Activated T-cell treated with anti-CD3 and anti-CD28 coated beads, Interleukin-2, amount 50 U/mL, for 4 hours (primary cell): ENCODE measurements at regions not wholly inside any gene's neighbourhood (a gene's known extent, or its start where the extent isn't known, plus 50 kb on each side); places are given as distances from the start of the nearest gene placed in this dataset.
A peak's percentile ranks its signal among the peaks of the same experiment; 100 is the strongest.
"Not testable (repeated sequence)": the region's sequence is repeated elsewhere in the genome, so short reads cannot be mapped to it uniquely, and the experiment has no call there.

Experiments used
- ATAC-seq, 2 donors: fragments of 200-7000 bp; cut with Tn5 transposase; one replicate each; pipeline ENCODE4 v1.10.0; 2021
- DNase-seq: peaks from one replicate; pipeline ENCODE4 v3.0.0-alpha.2; 2020
- H3K27me3 Mint-ChIP-seq: one replicate; pipeline ENCODE4 v1.8.0; 2021; ENCODE audit warnings: low read depth, mixed read lengths
- H3K36me3 Mint-ChIP-seq: one replicate; pipeline ENCODE4 v1.8.0; 2022; ENCODE audit warnings: mixed read lengths; ENCODE audit not compliant: insufficient read depth
- H3K4me1 Mint-ChIP-seq: one replicate; pipeline ENCODE4 v1.8.0; 2021; ENCODE audit warnings: low read depth, mixed read lengths
- H3K4me3 Mint-ChIP-seq: one replicate; pipeline ENCODE4 v1.8.0; 2021; ENCODE audit warnings: mild to moderate bottlenecking, moderate library complexity, mixed read lengths
- H3K9me3 Mint-ChIP-seq: one replicate; pipeline ENCODE4 v1.8.0; 2021; ENCODE audit warnings: mixed read lengths

DNA sequence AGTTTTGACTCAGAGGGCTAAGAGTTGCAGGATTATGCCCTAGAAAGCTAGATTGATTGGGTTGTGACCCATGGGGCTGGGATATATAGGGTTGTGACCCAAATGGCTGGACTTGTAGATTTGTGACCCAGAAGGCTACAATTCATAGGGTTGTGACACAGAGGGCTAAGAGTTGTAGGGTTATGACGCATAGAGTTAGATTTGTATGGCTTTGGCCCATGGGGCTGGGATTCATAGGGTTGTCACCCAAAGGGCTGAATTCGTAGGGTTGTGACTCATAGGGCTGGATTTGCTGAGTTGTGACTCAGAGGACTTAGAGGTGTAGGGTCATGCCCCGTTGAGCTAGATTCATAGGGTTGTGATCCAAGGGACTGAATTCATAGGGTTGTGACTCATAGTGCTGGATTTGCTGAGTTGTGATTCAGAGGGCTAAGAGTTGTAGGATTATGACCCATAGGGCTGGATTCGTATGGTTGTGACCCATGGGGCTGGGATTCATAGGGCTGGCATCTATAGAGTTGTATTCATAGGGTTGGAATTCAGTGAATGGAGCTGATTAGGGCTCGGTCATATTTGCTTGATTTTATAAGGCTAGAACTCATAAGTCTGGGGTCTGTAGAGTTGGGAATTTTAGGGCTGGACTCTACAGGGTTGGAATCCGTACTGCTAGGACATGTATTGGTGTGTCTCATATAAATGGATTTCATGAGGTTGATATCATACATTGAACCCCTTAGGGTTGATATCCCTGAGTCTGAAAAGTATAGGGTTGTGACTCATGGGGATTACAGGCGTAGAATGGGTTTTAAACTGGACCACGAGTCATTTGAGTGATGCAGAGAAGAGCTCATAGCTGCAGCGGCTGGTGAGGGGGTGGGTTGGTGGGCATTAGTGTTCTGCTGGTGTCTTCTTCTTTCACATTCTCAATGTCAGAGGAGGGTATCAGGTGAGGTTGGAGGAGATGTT lies 125.7 kb downstream of the CRLF2 start:
- DNase-seq = no peak

DNA sequence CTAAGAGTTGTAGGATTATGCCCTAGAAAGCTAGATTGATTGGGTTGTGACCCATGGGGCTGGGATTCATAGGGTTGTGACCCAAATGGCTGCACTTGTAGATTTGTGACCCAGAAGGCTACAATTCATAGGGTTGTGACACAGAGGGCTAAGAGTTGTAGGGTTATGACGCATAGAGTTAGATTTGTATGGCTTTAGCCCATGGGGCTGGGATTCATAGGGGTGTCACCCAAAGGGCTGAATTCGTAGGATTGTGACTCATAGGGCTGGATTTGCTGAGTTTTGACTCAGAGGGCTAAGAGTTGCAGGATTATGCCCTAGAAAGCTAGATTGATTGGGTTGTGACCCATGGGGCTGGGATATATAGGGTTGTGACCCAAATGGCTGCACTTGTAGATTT lies 126.6 kb downstream of the CRLF2 start:
- H3K36me3 Mint-ChIP-seq, H3K27me3 Mint-ChIP-seq, H3K4me3 Mint-ChIP-seq, DNase-seq, H3K4me1 Mint-ChIP-seq, ATAC-seq: not testable (repeated sequence)
- H3K9me3 Mint-ChIP-seq = peaks cover 31% of the 10 kb centered on the region

More for the DNA sequence above, 125.7 kb downstream of the CRLF2 start:
- Mint-ChIP-seq H3K36me3 (peaks cover 2% of the 10 kb centered on the region), H3K4me3 (no peak overlapping the region), H3K9me3 (peaks cover 31% of the 10 kb centered on the region), H3K4me1 (no peaks in the 10 kb centered on the region), H3K27me3 (peaks cover 5% of the 10 kb centered on the region)
- peak; percentile 38 to 66 for ATAC-seq

DNA sequence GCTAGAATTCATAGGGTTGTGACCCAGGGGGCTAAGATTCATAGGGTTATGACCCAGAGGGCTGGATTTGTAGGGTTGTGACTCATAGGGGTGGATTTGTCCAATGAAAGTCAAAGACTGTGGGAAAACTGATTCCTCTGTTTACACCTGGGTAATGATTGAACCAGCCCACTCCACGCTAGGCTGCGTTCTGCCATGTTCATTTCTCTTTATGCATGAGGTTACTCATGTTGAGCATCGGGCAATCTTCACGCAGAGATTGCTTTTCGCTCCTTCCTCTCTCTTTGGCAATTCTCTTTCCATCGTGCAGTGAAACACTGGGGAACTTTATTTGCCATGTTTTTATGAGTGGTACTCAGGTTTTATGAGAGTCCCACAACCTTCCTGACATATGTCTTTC lies 127.8 kb downstream of the CRLF2 start:
- DNase-seq (no peak), ATAC-seq (no peak)
- H3K36me3 Mint-ChIP-seq = peaks cover 2% of the 10 kb centered on the region
- peaks cover 9% of the 10 kb centered on the region for H3K27me3 Mint-ChIP-seq
- no peaks in the 10 kb centered on the region for H3K4me1 Mint-ChIP-seq
- H3K4me3 Mint-ChIP-seq = no peak overlapping the region
- H3K9me3 Mint-ChIP-seq = peaks cover 31% of the 10 kb centered on the region

DNA sequence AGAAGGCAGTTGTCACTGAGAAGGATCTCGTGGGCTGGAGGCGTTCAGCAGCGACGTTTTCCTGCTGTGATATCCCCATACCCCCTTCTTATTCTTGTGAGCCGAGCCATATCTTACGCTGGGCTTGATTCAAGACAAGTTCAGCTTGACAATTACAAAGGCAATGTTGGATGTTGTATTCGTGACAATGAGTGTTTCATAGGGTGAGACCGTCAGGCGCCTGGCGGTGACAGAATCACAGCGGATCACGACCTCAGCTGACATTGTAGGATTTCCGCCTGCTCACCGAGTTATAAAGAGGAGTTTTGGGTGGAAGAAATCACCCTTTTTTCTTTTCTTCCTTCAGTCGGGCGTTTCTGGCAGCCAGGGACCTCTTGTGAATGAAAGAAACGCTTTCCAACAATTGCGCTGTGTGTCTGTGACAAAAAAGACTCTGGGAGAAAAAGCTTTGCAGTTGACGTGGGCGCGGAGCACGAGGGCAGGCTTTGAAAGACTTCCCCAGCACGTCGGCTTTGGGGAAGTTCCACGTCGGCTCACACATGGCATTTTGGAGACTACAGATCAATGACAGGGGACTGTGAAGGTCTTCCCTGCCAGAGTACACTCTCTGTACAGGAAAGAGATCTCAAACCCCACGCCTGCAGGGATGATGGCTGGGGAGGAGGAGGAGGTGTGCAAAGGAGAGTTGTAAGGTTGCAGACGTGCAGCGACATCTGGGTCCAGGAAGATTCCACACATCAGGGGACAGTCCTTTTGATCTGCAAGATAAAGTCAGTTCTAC lies 135.4 kb downstream of the CRLF2 start:
- Mint-ChIP-seq H3K4me1 (peaks cover 5% of the 10 kb centered on the region), H3K4me3 (peak overlapping the region; percentile 9), H3K27me3 (peaks cover 26% of the 10 kb centered on the region), H3K9me3 (peaks cover 13% of the 10 kb centered on the region), H3K36me3 (no peaks in the 10 kb centered on the region)
- ATAC-seq = no peak
- DNase-seq = no peak

DNA sequence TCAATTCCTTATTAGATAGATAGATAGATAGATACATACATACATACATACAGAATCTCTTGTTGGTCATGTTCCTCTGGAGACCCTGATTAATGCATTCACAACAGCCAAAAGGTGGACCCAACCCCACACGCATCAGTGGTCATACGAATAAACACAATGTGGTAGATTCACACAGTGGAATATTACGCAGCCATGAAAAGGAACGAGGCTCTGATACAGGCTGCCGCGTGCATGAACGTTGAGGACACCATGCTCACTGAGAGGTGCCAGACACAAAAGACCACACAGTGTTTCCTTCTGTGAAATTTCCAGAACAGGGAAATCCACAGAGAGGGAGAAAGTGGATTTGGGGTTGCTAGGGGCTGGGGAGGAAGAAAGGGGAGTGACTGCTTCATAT lies 136.7 kb downstream of the CRLF2 start:
- H3K4me3 Mint-ChIP-seq = no peak overlapping the region
- H3K36me3 Mint-ChIP-seq = no peaks in the 10 kb centered on the region
- ATAC-seq = no peak

DNA sequence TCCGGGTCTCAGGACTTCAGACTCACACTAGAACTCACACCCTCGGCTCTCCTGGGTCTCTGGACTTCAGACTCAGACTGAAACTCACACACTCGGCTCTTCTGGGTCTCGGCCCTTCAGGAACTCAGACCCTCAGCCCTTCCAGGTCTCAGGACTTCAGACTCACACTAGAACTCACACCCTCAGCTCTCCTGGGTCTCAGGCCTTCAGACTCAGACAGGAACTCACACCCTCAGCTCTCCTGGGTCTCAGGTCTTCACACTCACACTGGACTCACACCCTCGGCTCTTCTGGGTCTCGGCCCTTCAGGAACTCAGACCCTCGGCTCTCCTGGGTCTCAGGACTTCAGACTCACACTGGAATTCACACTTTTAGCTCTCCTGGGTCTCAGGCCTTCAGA lies 137.3 kb downstream of the CRLF2 start:
- no peak for DNase-seq
- Mint-ChIP-seq H3K9me3 (peaks cover 13% of the 10 kb centered on the region), H3K4me1 (peaks cover 5% of the 10 kb centered on the region), H3K27me3 (peaks cover 22% of the 10 kb centered on the region), H3K36me3 (no peaks in the 10 kb centered on the region), H3K4me3 (no peak overlapping the region)
- ATAC-seq = no peak

More for the DNA sequence above, 136.7 kb downstream of the CRLF2 start:
- peaks cover 26% of the 10 kb centered on the region for H3K27me3 Mint-ChIP-seq
- peaks cover 13% of the 10 kb centered on the region for H3K9me3 Mint-ChIP-seq
- no peak for DNase-seq
- H3K4me1 Mint-ChIP-seq = peaks cover 5% of the 10 kb centered on the region

GRCh38 chrX:1074755-1075154 lies 137.7 kb downstream of the CRLF2 start:
- no peak for ATAC-seq
- H3K4me1 Mint-ChIP-seq = peaks cover 5% of the 10 kb centered on the region
- H3K9me3 Mint-ChIP-seq = peaks cover 13% of the 10 kb centered on the region

DNA sequence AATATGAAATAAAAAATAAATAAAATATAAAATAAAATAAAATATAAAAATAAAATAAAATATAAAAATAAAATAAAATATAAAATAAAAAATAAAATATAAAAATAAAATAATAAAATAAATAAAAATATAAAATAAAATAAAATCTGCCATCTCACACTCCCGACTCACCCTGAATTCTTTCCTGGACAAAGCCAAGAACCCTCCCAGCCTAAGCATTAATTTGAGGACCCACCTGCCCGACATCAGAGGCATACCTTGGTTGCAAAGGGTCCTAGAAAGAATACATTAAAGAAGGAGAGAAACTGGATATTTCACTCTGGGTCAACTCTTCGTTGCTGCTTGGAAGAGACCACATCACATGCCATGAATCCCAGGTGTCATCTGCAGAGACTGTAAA lies 138.3 kb downstream of the CRLF2 start:
- Mint-ChIP-seq H3K4me1 (peaks cover 5% of the 10 kb centered on the region), H3K27me3 (peaks cover 21% of the 10 kb centered on the region), H3K4me3 (no peak overlapping the region), H3K9me3 (peaks cover 13% of the 10 kb centered on the region), H3K36me3 (no peaks in the 10 kb centered on the region)
- DNase-seq = no peak
- ATAC-seq = no peak

More at GRCh38 chrX:1074755-1075154, 137.7 kb downstream of the CRLF2 start:
- H3K36me3 Mint-ChIP-seq = no peaks in the 10 kb centered on the region
- peaks cover 22% of the 10 kb centered on the region for H3K27me3 Mint-ChIP-seq
- DNase-seq = no peak
- H3K4me3 Mint-ChIP-seq = no peak overlapping the region

- Mint-ChIP-seq H3K27me3 (peaks cover 17% of the 10 kb centered on the region), H3K36me3 (no peaks in the 10 kb centered on the region), H3K4me3 (no peak overlapping the region), H3K4me1 (peaks cover 5% of the 10 kb centered on the region), H3K9me3 (peaks cover 13% of the 10 kb centered on the region)
- ATAC-seq = no peak
- DNase-seq = no peak
Measured at GRCh38 chrX:1072637-1073377, 139.6 kb downstream of the CRLF2 start.

DNA sequence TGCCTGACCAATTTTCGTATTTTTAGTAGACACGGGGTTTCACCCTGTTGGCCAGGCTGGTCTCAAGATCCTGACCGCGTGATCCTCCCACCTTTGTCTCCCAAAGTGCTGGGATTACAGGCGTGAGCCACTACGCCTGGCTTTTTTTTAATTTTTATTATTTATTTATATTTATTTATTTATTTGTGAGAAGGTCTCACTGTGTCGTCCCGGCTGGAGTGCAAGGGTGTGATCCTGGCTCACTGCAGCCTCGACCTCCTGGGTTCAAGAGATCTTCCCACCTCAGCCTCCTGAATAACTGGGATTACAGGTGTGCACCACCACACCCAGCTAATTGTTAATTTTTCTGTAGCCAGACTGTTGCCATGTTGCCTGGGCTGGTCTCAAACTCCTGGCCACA lies 141.1 kb downstream of the CRLF2 start:
- ATAC-seq (no peak), DNase-seq (no peak)
- Mint-ChIP-seq H3K4me1 (no peaks in the 10 kb centered on the region), H3K9me3 (peaks cover 13% of the 10 kb centered on the region), H3K27me3 (peaks cover 11% of the 10 kb centered on the region), H3K36me3 (no peaks in the 10 kb centered on the region), H3K4me3 (no peak overlapping the region)

DNA sequence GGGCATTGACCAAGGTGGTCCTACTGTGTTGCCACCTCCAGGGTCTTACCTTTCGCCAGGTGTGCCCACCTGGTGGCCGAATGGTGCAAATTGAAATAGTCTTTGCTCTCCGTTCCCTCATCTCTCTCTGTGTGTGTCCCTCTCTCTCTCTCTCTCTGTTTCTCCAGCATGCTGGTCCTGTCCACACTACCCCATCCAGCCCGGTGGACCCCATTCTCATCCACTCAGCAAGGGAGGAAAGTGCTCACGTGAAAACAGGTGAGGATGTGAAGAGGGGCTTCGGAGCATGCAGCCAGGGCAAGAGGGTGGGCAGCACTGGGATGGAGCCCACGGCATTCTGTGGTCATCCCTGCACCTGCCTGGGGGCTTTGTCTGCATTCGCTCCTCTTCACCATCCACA lies 150.1 kb downstream of the CRLF2 start:
- Mint-ChIP-seq H3K4me3 (no peak overlapping the region), H3K36me3 (no peaks in the 10 kb centered on the region), H3K9me3 (peaks cover 28% of the 10 kb centered on the region), H3K4me1 (no peaks in the 10 kb centered on the region), H3K27me3 (peaks cover 2% of the 10 kb centered on the region)
- DNase-seq = no peak
- no peak for ATAC-seq

- H3K9me3 Mint-ChIP-seq = peaks cover 28% of the 10 kb centered on the region
- H3K4me1 Mint-ChIP-seq = no peaks in the 10 kb centered on the region
- ATAC-seq (no peak), DNase-seq (no peak)
- H3K4me3 Mint-ChIP-seq = no peak overlapping the region
- no peaks in the 10 kb centered on the region for H3K36me3 Mint-ChIP-seq
- peaks cover 2% of the 10 kb centered on the region for H3K27me3 Mint-ChIP-seq
Measured at GRCh38 chrX:1060562-1060960, 151.9 kb downstream of the CRLF2 start.

DNA sequence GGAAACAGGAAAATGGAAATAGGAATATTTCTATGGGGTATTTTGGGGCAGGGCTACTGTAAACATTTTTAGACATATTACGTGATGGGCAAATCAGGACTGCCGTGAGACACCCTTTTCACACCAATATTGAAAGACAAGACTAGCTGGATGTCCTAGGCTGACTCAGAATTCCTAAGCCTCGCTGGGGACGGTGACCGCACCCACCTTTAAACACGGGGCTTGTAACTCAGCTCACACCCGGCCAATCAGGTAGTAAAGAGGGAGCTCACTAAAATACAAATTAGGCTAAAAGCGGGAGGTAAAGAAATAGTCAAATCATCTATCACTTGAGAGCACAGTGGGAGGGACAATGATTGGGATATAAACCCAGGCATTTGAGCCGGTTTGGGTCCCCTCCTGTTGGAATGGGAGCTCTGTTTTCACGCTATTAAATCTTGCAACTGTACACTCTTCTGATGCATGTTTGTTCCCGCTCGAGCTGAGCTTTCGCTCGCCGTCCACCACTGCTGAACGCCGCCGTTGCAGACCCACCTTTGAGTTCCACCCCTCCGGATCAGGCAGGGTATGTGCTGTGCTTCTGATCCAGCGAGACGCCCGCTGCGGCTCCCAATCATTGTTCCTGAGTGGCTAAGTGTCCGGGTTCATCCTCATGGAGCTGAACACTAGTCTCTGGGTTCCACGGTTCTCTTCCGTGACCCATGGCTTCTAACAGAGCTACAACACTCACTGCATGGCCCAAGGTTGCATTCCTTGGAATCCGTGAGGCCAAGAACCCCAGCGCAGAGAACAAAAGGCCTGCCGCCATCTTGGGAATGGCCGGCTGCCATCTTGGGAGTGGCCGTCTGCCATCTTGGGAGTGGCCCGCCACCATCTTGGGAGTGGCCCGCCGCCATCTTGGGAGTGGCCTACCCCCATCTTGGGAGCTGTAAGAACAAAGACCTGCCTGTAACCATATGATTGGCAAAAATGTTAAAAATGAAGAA lies 152.6 kb downstream of the CRLF2 start:
- Mint-ChIP-seq H3K4me1 (no peaks in the 10 kb centered on the region), H3K36me3 (no peaks in the 10 kb centered on the region), H3K4me3 (no peak overlapping the region), H3K27me3 (peaks cover 2% of the 10 kb centered on the region), H3K9me3 (peaks cover 29% of the 10 kb centered on the region)
- DNase-seq (no peak), ATAC-seq (no peak)
